ENCODE measurements at regions not wholly inside any gene's neighbourhood (a gene's known extent, or its start where the extent isn't known, plus 50 kb on each side); places are given as distances from the start of the nearest gene placed in this dataset.

- TF ChIP-seq EZH2 (IDR thresholded peaks at IDR 0.05; ENCODE audit: borderline replicate concordance, low read depth, low read length, severe bottlenecking), result no peak
- no peak for TF ChIP-seq CTCF (IDR thresholded peaks at IDR 0.05; ENCODE audit: borderline replicate concordance, extremely low read depth, low read length, poor library complexity, severe bottlenecking)
Measured at GRCh38 chr13:109680288-109680687, 106.1 kb downstream of the IRS2 start.

All from DND-41 (cell line).